Adrenal gland (tissue), 5 donors: ENCODE measurements at regions not wholly inside any gene's neighbourhood (a gene's known extent, or its start where the extent isn't known, plus 50 kb on each side); places are given as distances from the start of the nearest gene placed in this dataset.

ENCODE experiments used
- POLR2A ChIP-seq, 2 donors: fragments of 450-650 bp; IDR thresholded peaks; one replicate each; pipeline ENCODE4 v1.6.1; 2017; ENCODE audit warnings: antibody characterized with exemption in 2 of 2, mild to moderate bottlenecking in 2 of 2, moderate library complexity in 1 of 2
- TF ChIP-seq, protein P1 (sequence below), 6 experiments: fragments of 450-650 bp in 4 of 6; fragments of 200-600 bp in 2 of 6; sonication (generic) in 1 of 6; IDR thresholded peaks; 1 replicate in 5 of 6; 2 replicates in 1 of 6; pipeline versions ENCODE4 v1.5.1 to v1.8.0; 2016 to 2021; ENCODE audit warnings: antibody characterized with exemption in 6 of 6, mild to moderate bottlenecking in 2 of 6, moderate library complexity in 1 of 6
- donor health status: DM: no; HTN: no; CAD: no.

DNA sequence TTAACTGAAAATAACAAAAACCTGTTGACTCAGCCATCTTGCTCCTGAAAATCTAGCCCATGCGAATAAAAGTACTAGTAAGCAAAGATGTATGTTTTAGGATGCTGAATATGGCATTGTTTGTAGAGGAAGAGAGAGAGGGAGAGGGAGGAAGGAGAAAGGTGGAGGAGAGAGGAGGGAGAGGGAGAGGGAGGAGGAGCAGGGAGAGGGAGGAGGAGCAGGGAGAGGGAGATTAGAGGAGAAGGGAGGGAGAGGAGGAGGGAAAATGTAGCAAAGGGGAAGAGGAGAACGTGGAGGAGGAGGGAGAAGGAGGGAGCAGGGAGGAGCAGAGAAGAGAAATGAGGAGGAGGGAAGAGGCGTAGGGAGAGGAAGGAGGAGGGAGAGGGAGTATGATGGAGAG lies 324.5 kb upstream of the EEF2KMT start:
- no peak for TF ChIP-seq POLR2A (IDR thresholded peaks at IDR 0.05)
- TF ChIP-seq, protein P1, sequence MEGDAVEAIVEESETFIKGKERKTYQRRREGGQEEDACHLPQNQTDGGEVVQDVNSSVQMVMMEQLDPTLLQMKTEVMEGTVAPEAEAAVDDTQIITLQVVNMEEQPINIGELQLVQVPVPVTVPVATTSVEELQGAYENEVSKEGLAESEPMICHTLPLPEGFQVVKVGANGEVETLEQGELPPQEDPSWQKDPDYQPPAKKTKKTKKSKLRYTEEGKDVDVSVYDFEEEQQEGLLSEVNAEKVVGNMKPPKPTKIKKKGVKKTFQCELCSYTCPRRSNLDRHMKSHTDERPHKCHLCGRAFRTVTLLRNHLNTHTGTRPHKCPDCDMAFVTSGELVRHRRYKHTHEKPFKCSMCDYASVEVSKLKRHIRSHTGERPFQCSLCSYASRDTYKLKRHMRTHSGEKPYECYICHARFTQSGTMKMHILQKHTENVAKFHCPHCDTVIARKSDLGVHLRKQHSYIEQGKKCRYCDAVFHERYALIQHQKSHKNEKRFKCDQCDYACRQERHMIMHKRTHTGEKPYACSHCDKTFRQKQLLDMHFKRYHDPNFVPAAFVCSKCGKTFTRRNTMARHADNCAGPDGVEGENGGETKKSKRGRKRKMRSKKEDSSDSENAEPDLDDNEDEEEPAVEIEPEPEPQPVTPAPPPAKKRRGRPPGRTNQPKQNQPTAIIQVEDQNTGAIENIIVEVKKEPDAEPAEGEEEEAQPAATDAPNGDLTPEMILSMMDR (IDR thresholded peaks at IDR 0.05): no peak
